SK-N-SH treated with all-trans-retinoic acid at 6 μM for 48 hours (cell line): ENCODE measurements at regions not wholly inside any gene's neighbourhood (a gene's known extent, or its start where the extent isn't known, plus 50 kb on each side); places are given as distances from the start of the nearest gene placed in this dataset.

Experiments
- ATAC-seq: fragments of 200-7000 bp; cut with Tn5 transposase; 3 replicates; pipeline ENCODE4 v1.9.1; 2020; ENCODE audit warnings: mild to moderate bottlenecking, moderate library complexity
- BACH2 ChIP-seq: fragments of 250-450 bp; sonication (Bioruptor Pico); IDR thresholded peaks from 2 replicates; pipeline ENCODE4 v1.9.0; 2021; ENCODE audit warnings: mild to moderate bottlenecking, borderline replicate concordance
- CSDC2 ChIP-seq: fragments of 250-450 bp; sonication (Bioruptor Pico); IDR thresholded peaks from 2 replicates; pipeline ENCODE4 v1.5.0; 2020; ENCODE audit warnings: mild to moderate bottlenecking, moderate library complexity
- ESRRG ChIP-seq: fragments of 250-450 bp; sonication (Bioruptor Pico); IDR thresholded peaks from 2 replicates; pipeline ENCODE4 v1.6.1; 2021; ENCODE audit warnings: mild to moderate bottlenecking
- GLIS3 ChIP-seq: fragments of 250-450 bp; sonication (Bioruptor Pico); IDR thresholded peaks from 2 replicates; pipeline ENCODE4 v1.5.0; 2020; ENCODE audit warnings: mild to moderate bottlenecking, moderate library complexity
- ISL1 ChIP-seq: fragments of 250-450 bp; sonication (Bioruptor Pico); IDR thresholded peaks from 2 replicates; pipeline ENCODE4 v2.1.2; 2022; ENCODE audit warnings: mild to moderate bottlenecking, moderate library complexity
- OSR1 ChIP-seq: fragments of 250-450 bp; sonication (Bioruptor Pico); IDR thresholded peaks from 2 replicates; pipeline ENCODE4 v1.8.0; 2022; ENCODE audit warnings: moderate library complexity, mild to moderate bottlenecking, inconsistent platforms
- PPARA ChIP-seq: fragments of 250-450 bp; sonication (Bioruptor Pico); IDR thresholded peaks from 2 replicates; pipeline ENCODE4 v1.5.0; 2020; ENCODE audit warnings: mild to moderate bottlenecking, borderline replicate concordance
- SNAI2 ChIP-seq: fragments of 250-450 bp; sonication (Bioruptor Pico); IDR thresholded peaks from 2 replicates; pipeline ENCODE4 v1.5.0; 2020; ENCODE audit warnings: mild to moderate bottlenecking, moderate library complexity
- ZC3H10 ChIP-seq: fragments of 250-450 bp; sonication (Bioruptor Pico); IDR thresholded peaks from 2 replicates; pipeline ENCODE4 v1.5.1; 2021; ENCODE audit warnings: mild to moderate bottlenecking, moderate library complexity
- ZFP3 ChIP-seq: fragments of 250-450 bp; sonication (Bioruptor Pico); IDR thresholded peaks from 2 replicates; pipeline ENCODE4 v1.5.0; 2020; ENCODE audit warnings: mild to moderate bottlenecking, moderate library complexity
- ZFP30 ChIP-seq: fragments of 450-650 bp; formaldehyde crosslinking; IDR thresholded peaks from 2 replicates; pipeline ENCODE4 v1.5.0; 2022; ENCODE audit warnings: mild to moderate bottlenecking, moderate library complexity
- ZNF565 ChIP-seq: fragments of 450-650 bp; formaldehyde crosslinking; conservative IDR thresholded peaks from 2 replicates; pipeline ENCODE4 v1.5.0; 2020; ENCODE audit warnings: low read depth, mild to moderate bottlenecking, moderate library complexity
- ZNF70 ChIP-seq: fragments of 450-650 bp; formaldehyde crosslinking; IDR thresholded peaks from 2 replicates; pipeline ENCODE4 v1.5.0; 2020; ENCODE audit warnings: mild to moderate bottlenecking, moderate library complexity
- ZNF8 ChIP-seq: fragments of 450-650 bp; formaldehyde crosslinking; IDR thresholded peaks from 2 replicates; pipeline ENCODE4 v1.5.0; 2020; ENCODE audit warnings: mild to moderate bottlenecking, moderate library complexity
- TF ChIP-seq, protein P1 (sequence below): fragments of 250-450 bp; sonication (Bioruptor Pico); IDR thresholded peaks from 2 replicates; pipeline ENCODE4 v1.5.1; 2021; ENCODE audit warnings: mild to moderate bottlenecking, moderate library complexity
- TF ChIP-seq, protein P2 (sequence below): fragments of 250-450 bp; sonication (Bioruptor Pico); IDR thresholded peaks from 2 replicates; pipeline ENCODE4 v1.5.0; 2020; ENCODE audit warnings: mild to moderate bottlenecking, moderate library complexity
- TF ChIP-seq, protein P3 (sequence below): fragments of 250-450 bp; sonication (Bioruptor Pico); IDR thresholded peaks from 2 replicates; pipeline ENCODE4 v1.5.1; 2020; ENCODE audit warnings: low read depth, mild to moderate bottlenecking, moderate library complexity

DNA sequence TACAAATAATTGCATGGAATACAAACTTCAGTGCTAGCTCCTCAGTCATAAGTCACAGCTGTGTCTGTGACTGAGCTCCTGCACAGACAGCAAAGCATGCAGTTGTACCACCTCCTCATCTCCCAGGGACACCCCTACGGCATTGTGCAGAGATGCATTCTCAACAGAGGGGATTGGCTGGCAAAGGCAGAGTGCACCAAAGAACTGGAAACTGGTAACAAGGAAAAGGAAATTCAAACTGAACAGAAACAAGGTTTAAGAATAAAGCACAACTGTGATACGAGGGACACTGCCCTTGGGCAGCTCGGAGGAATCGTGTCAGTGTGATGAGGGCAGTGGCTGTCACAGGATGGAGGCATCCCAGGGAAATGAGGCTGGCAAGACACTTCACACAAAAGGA lies 126.1 kb upstream of the SOX1 start:
- TF ChIP-seq OSR1 (no peak), ZNF8 (CRISPR knock-in tag) (no peak), ZFP3 (no peak), ISL1 (CRISPR knock-in tag) (no peak), ZNF70 (no peak), ESRRG (no peak), ZNF565 (CRISPR knock-in tag) (no peak), ZFP30 (CRISPR knock-in tag) (no peak), CSDC2 (no peak)
- TF ChIP-seq, protein P1, sequence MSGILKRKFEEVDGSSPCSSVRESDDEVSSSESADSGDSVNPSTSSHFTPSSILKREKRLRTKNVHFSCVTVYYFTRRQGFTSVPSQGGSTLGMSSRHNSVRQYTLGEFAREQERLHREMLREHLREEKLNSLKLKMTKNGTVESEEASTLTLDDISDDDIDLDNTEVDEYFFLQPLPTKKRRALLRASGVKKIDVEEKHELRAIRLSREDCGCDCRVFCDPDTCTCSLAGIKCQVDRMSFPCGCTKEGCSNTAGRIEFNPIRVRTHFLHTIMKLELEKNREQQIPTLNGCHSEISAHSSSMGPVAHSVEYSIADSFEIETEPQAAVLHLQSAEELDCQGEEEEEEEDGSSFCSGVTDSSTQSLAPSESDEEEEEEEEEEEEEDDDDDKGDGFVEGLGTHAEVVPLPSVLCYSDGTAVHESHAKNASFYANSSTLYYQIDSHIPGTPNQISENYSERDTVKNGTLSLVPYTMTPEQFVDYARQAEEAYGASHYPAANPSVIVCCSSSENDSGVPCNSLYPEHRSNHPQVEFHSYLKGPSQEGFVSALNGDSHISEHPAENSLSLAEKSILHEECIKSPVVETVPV (CRISPR knock-in tag): no peak
- TF ChIP-seq, protein P2, sequence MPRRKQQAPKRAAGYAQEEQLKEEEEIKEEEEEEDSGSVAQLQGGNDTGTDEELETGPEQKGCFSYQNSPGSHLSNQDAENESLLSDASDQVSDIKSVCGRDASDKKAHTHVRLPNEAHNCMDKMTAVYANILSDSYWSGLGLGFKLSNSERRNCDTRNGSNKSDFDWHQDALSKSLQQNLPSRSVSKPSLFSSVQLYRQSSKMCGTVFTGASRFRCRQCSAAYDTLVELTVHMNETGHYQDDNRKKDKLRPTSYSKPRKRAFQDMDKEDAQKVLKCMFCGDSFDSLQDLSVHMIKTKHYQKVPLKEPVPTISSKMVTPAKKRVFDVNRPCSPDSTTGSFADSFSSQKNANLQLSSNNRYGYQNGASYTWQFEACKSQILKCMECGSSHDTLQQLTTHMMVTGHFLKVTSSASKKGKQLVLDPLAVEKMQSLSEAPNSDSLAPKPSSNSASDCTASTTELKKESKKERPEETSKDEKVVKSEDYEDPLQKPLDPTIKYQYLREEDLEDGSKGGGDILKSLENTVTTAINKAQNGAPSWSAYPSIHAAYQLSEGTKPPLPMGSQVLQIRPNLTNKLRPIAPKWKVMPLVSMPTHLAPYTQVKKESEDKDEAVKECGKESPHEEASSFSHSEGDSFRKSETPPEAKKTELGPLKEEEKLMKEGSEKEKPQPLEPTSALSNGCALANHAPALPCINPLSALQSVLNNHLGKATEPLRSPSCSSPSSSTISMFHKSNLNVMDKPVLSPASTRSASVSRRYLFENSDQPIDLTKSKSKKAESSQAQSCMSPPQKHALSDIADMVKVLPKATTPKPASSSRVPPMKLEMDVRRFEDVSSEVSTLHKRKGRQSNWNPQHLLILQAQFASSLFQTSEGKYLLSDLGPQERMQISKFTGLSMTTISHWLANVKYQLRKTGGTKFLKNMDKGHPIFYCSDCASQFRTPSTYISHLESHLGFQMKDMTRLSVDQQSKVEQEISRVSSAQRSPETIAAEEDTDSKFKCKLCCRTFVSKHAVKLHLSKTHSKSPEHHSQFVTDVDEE (CRISPR knock-in tag): no peak
- ATAC-seq: no peak

DNA sequence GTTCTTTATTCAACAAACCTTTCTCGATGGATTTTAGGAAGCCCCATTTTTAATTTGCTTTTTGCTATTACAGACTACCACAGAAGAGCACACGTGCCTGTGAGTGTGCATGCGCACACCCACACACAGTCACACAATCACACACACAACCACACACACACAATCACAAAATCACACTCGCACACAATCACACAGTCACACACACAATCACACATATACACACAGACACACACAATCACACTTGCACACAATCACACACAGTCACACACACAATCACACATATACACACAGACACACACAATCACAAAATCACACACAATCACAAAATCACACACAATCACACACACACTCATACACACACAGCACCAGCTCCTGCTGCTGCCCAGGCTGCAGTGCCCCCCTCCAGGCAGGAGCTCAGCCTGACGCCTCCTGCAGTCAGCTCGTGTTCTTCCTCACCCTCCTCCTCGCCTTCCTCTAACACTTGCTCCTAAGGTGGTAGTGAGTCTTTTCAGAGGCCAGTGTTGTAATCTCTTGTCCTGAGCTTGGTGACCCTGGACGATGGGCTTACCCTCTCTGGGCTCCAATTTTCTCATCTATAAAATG lies 125.0 kb upstream of the SOX1 start:
- TF ChIP-seq, protein P1 (CRISPR knock-in tag): no peak
- TF ChIP-seq ISL1 (CRISPR knock-in tag): no peak
- no peak for TF ChIP-seq ZNF8 (CRISPR knock-in tag)
- no peak for TF ChIP-seq BACH2 (CRISPR knock-in tag)
- TF ChIP-seq, protein P3, sequence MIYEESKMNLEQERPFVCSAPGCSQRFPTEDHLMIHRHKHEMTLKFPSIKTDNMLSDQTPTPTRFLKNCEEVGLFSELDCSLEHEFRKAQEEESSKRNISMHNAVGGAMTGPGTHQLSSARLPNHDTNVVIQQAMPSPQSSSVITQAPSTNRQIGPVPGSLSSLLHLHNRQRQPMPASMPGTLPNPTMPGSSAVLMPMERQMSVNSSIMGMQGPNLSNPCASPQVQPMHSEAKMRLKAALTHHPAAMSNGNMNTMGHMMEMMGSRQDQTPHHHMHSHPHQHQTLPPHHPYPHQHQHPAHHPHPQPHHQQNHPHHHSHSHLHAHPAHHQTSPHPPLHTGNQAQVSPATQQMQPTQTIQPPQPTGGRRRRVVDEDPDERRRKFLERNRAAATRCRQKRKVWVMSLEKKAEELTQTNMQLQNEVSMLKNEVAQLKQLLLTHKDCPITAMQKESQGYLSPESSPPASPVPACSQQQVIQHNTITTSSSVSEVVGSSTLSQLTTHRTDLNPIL: no peak
- no peak for TF ChIP-seq ZNF565 (CRISPR knock-in tag)
- no peak for TF ChIP-seq PPARA (CRISPR knock-in tag)
- no peak for TF ChIP-seq ZFP30 (CRISPR knock-in tag)
- TF ChIP-seq ESRRG: no peak
- no peak for TF ChIP-seq ZC3H10 (CRISPR knock-in tag)
- TF ChIP-seq, protein P2 (CRISPR knock-in tag): no peak
- no peak for ATAC-seq

DNA sequence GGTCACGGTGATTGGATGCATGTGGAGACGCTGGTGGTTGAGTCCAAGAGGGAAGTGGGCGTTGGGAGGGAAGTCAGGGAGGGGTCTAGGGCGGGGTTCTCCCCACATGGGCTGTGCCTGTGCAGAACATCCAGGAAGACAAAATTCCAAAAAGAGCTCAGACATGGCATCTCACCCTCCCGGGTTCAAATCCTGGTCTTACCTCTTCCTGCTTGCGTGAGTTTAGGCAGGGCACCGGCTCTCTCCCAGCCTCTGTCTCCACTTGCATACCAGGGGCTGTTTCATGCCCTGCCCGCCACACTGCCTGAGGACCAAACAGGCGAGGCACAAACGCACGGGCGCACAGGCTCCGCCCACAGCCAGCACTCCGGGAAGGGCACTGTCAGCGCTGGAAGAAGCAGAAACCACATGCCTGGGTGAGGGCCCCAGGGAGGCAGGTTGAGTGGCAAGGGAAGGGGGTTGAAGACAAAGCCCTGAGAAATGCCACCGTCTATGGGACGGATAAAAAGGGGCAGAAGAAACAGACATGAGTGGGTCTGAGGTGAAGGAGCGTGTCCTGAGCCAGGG lies 123.6 kb upstream of the SOX1 start:
- ATAC-seq: no peak
- no peak for TF ChIP-seq OSR1
- no peak for TF ChIP-seq GLIS3 (CRISPR knock-in tag)
- no peak for TF ChIP-seq SNAI2 (CRISPR knock-in tag)
- no peak for TF ChIP-seq ESRRG
- TF ChIP-seq, protein P1 (CRISPR knock-in tag): no peak
